ENCODE measurements at regions not wholly inside any gene's neighbourhood (a gene's known extent, or its start where the extent isn't known, plus 50 kb on each side); places are given as distances from the start of the nearest gene placed in this dataset.

- no peak for TF ChIP-seq CTCF (conservative IDR thresholded peaks at IDR 0.05; ENCODE audit: low read depth, low read length)
- no peak for TF ChIP-seq RAD21 (IDR thresholded peaks at IDR 0.05; ENCODE audit: low read length)
- TF ChIP-seq ELK1 (IDR thresholded peaks at IDR 0.05; ENCODE audit: borderline replicate concordance, low read depth, low read length), result no peak
- no peak for TF ChIP-seq CEBPB (IDR thresholded peaks at IDR 0.05; ENCODE audit: low read depth, low read length)
- no peak for TF ChIP-seq MXI1 (IDR thresholded peaks at IDR 0.05; ENCODE audit: borderline replicate concordance, low read depth, low read length)
- TF ChIP-seq CHD1 (IDR thresholded peaks at IDR 0.05; ENCODE audit: low read depth, low read length), result no peak
- TF ChIP-seq POLR2A (IDR thresholded peaks at IDR 0.05; ENCODE audit: low read depth, low read length), result no peak
- TF ChIP-seq BHLHE40 (IDR thresholded peaks at IDR 0.05; ENCODE audit: low read depth, low read length), result no peak
- TF ChIP-seq USF2 (IDR thresholded peaks at IDR 0.05; ENCODE audit: low read depth, low read length), result no peak
- TF ChIP-seq RFX5 (IDR thresholded peaks at IDR 0.05; ENCODE audit: low read depth, low read length), result no peak
- no peak for TF ChIP-seq MAFK (IDR thresholded peaks at IDR 0.05; ENCODE audit: low read depth, low read length)
- no peak for TF ChIP-seq NFE2L2 (IDR thresholded peaks at IDR 0.05; ENCODE audit: low read depth, low read length)
- TF ChIP-seq SMC3 (IDR thresholded peaks at IDR 0.05; ENCODE audit: low read depth, low read length), result no peak
Measured at GRCh38 chr4:137664046-137664387, 131.7 kb upstream of the PCDH18 start.

Data from IMR-90 (cell line).